ENCODE measurements at regions not wholly inside any gene's neighbourhood (a gene's known extent, or its start where the extent isn't known, plus 50 kb on each side); places are given as distances from the start of the nearest gene placed in this dataset.

DNA sequence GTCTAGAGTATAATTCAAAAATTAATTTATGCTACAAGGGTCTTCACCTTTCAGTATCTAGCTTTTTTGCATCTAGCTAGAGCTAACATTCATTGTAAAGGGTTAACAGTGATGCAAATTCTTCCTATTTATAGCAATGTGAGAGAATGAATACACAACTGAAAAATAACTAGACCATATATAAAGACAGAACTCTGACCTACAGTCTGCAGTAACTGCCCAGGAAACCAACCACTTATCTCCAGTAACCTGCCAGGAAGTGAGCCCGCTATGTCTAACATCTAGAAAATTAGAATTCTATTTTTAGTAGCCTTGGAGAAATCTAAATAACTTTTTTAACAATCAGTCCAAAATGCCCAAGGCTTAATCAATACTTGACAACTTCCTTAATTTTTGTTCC, 1021.9 kb downstream of the LRFN5 start:
- DNase-seq (ENCODE audit: low read depth in 3 of 3): no peak

DNA sequence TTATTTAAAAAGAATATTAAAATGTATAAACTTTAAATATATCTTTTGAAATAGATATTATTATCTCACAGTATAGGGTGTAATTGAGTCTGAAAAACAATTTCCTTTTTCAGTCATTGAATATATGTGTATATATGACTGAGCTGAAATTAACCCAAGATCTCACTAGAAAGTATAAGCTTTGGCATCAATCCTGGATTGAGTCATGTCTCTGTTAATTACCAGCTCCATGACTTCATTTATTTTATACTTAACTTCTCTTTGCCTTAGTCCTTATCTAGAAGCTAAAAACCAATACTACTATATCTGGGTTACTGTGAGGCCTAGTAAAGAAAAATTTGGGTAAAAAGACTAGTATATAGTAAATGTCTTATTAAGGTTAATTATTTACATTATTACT, 1020.3 kb downstream of the LRFN5 start:
- DNase-seq (ENCODE audit: low read depth in 3 of 3): no peak

DNA sequence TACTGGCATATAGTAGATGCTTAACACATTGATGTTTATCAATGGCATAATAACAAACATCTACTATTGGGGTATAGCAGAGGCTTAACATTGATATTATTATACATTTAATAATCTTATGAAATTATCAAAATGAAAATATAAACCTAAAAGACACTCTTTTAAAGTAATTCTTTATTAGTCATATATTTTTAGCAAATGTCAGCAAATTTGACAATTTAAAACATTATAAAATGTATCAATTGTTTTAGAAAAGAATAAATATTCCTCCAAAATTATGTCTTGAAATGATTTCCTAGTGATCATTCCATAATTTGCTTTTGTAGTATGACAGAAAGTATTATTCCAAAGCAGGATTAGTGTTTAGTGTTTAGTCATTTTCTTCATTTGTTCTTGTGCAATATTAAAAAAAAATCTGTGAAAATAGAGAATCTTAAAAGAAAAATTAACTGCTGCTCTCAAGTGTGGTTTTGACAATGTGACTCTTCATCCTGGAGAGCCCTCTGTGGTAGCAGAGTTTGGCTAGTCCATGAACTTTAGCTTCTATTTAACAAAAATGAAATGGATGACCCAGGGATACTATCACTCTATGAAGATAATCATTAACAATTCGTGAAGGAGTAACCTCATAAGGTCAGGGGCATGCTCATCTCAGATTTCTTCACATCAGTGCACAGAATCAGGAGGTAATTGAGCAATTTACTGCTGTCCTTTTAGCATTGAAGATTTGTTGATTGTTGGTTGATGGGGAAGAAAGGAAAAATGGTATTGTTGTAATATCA, 1018.5 kb downstream of the LRFN5 start:
- no peak for DNase-seq (ENCODE audit: low read depth in 3 of 3)

DNA sequence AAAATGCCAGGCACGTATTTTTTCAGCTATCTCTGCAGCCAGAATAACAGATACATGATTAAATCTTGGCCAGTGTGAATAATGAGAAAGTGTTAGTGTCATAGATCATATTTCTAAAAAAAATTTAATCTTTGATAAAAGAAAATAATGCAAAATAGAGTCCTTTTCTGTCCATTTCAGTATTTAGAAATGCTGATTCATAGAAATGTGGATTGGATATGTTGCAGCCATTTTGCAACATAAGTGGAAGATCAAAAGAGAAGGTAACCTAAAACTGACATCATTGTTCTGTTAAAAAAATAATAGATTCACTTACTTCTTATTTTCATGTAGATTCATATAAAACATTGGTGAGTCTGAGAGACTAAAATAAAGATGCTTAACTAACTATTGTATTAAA, 1010.3 kb downstream of the LRFN5 start:
- no peak for DNase-seq (ENCODE audit: low read depth in 3 of 3)

DNA sequence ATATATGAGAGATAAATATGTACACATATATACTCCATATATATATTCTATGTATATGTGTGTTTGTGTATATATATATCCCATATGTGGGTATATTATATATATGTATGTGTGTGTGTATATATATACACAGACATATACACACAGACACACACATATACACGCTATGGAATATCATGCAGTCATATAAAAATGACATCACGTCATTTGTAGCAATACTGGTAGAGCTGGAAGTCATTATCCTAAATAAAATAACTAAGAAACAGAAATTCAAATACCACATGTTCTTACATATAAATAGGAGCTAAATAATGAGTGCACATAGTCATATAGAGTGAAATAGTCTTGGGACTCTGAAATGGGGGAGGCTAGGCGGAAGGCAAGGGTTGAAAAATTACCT, 1000.2 kb downstream of the LRFN5 start:
- DNase-seq (ENCODE audit: low read depth in 3 of 3): no peak

DNA sequence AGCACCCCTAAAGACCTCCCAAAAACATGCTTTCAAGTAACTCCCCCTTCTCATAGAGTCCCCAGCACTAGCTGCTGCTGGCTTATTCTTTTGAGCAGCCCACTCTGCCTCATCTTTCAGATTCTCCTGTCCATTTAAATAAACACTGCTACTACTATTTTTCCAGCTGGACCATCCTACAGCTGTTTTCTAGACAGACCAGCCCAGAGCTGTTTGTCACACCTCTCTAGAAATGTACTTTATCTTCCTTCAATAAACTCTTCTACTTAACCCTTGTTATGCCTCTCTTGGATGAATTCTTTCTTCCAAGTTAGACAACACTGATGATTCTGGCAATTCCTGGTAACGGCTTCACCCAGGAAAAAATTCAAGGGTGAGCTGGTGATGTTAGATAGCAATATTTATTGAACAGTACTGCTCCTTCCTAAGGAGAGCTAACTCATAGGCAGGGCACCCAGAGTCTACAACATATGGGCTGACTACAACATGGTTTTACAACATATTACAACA, 995.7 kb downstream of the LRFN5 start:
- DNase-seq (ENCODE audit: low read depth in 3 of 3): no peak

DNA sequence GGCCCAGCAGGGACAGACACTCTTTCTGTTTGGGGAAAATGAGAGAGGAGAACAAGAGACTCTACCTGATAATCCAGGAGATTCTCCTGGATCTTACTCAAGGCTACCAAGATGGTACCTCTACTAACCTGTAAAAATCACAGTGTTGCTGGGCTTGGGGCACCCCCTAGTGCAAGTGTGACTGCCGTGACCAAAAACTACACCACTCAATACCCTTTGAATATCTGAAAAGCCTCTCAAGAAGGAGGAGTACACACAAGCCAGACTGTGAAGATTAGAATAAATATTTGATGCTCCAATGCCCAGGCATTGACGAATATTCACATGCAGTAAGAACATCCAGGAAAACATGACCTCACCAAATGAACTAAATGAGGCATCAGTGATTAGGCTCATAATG, 965.4 kb downstream of the LRFN5 start:
- no peak for DNase-seq (ENCODE audit: low read depth in 3 of 3)

DNA sequence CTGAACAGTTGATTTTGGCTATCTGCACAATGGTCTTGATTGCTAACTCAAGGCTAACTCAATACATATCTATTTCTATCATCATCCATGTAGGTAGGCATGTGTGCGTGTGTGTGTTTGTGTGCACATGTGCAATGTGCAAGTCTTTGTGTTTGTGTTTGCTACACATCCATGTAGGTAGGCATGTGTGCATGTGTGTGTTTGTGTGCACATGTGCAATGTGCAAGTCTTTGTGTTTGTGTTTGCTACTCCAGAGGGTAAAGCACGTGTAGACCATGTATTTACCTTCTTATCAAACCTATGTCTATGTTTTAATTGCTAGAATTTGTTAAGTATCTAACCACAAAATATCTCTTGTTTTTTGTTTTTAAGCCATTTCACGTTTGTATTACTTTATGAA, 962.6 kb downstream of the LRFN5 start:
- no peak for DNase-seq (ENCODE audit: low read depth in 3 of 3)

DNA sequence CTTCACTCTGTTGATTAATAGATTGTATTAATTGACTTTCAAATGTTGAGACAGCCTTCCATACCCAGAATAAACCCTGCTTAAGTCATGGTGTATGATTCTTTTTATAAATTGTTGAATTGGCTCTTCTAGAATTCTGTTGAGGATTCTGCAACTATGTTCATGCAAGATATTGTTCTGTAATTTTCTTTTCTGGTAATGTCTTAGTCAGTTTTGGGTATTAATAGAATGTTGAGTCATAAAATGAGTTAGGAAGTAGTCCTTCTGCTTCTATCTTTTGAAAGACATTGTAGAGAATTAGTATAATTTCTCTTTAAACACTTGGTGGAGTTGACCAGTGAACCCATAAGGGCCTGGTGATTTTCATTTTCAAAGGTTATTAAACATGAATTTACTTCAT, 958.9 kb downstream of the LRFN5 start:
- DNase-seq (ENCODE audit: low read depth in 3 of 3): no peak

DNA sequence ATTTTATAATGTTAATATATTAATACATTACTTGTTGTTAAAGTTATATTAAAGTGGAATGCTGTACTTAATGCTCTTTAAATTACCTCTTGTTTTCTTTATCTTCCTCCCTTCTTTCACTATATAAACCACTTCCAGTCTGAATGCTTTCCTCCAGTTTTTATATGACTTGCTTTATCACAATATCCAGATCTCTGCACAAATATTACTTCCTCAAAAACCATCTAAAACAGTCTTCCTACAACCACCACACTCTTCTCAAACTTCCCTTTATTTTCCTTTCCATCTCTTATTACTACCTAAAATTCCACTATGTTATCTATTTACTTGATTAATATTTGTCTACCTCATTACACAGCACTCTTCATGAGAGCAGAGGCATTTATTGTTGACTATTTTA, 956.6 kb downstream of the LRFN5 start:
- no peak for DNase-seq (ENCODE audit: low read depth in 3 of 3)

DNA sequence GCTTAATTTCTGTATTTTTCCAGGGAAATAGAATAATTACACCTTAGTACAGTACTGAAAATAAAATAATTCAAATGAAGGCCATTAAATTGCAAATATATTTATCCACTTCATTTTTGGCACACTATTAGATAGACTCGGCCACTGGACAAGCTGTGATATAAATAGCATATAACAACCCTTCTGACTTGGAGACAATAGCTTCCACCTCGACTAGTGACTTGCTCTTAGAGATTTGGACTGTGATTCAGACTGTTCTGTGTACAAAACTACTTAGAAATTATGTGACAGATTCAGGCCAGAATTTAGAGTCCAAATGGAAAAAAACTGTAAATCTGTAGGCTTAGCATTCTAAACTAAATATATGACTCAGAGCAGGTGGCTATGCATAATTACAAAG, 949.9 kb downstream of the LRFN5 start:
- DNase-seq (ENCODE audit: low read depth in 3 of 3): no peak

DNA sequence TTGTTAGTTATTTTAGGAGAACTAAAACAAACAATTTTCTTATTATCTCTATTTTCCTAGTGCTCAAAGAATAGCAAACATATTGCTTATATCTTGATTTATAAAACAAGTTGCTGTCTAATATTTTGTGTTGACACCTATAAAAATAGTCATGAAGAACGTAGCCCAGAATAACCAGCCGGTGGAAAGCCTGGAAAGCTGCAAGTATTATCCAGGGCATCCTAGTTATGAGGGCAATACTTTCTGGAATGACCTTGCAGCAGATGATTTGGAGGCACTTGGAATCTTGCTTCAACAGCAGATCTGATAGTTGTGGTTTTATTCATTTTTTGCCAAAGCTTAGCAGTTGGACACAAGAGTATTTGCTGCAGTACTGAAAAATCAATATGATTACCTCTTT, 948.7 kb downstream of the LRFN5 start:
- DNase-seq (ENCODE audit: low read depth in 3 of 3): no peak

DNA sequence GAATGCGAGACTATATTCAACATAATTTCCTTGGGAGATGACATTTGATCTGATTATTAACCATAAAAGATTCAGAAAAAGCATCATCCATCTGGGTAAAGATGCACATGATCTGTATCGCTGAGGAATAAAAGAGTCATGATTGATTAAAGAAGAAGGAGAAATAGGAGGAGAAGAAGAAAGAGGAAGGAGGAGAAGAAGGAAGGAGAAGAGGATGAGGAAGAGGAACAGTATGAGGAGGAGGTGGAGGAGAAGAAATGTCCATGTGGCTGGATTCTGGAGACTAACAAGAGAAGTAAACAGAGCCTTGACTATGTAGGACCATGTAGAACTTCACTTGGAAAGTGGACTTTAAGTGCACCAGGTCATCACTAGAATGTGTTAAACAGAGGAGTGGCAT, 947.4 kb downstream of the LRFN5 start:
- no peak for DNase-seq (ENCODE audit: low read depth in 3 of 3)

DNA sequence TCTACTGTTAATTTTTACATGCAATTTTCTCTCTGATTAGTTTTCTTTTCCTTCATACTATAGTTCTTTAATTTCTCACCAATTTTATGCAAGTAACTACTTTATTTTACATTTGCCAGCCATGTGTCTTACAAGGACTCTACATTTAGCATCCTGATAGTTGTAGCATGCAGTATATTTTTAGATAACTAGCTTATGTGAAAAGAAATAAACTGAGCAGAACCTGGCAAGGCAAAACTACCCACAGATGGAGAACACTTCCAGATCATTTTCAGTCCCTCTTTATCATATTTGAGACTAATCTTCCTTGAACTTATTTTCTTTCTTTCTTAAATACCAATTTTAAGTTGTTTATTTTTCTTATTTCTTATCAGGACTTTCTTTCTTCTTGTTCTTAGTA, 943.6 kb downstream of the LRFN5 start:
- DNase-seq (ENCODE audit: low read depth in 3 of 3): no peak

DNA sequence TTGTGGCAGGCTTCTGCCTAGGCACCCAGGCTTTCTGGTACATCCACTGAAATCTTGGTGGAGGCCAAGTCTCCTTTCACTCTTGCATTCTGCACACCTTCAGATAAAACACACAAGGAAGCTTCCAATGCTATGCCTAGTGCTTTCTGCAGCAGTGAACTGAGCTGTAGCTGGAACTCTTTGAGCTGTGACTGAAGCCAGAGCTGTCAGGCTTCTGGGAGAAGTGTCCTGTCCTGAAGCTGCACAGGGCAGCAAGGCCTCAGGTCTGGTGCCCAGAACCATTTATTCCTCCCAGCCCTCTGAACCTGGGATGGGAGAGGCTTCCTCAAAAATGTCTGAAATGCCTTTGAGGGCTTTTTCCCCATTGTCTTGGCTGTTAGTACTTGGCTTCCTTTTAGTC, 941.7 kb downstream of the LRFN5 start:
- no peak for DNase-seq (ENCODE audit: low read depth in 3 of 3)

DNA sequence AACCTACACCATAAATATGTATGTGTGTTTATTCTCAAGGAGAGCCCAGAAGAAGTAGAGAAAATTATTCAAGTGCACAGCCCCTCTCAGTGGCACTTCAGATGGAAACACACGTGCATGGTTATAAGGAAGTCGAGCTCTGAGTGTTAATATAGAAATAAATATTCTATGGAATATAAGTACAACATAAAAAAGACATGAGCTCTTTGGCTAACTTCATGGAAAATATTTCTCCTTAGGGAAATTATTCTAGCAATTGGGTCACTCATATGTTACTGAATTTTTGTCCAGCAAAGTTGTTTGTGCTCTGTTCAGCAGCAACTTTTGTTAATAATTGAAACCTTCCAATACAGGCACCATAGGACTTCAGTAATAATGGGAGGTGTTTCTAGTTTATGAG, 939.0 kb downstream of the LRFN5 start:
- DNase-seq (ENCODE audit: low read depth in 3 of 3): no peak

DNA sequence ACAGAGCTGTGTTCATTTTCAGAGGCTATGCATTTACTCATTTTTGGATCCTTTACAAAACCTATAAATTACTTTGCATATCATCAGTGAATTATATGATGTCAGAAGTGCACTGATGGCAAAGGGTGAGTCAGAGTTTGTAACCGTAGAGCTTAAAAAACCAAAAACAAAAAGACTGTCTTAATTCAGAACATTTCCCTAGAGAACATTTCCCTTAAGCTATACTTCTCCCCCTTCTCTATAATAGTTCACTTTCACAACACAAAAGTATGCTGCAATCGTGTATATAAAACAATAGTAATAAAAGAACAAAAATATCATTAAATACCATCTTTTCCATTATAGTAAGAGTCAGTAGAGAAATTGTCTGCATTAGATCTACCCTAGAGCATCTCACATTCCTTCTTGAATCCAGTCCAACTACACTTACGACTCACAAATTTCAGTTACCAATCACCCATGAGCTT, 934.9 kb downstream of the LRFN5 start:
- DNase-seq (ENCODE audit: low read depth in 3 of 3): no peak

DNA sequence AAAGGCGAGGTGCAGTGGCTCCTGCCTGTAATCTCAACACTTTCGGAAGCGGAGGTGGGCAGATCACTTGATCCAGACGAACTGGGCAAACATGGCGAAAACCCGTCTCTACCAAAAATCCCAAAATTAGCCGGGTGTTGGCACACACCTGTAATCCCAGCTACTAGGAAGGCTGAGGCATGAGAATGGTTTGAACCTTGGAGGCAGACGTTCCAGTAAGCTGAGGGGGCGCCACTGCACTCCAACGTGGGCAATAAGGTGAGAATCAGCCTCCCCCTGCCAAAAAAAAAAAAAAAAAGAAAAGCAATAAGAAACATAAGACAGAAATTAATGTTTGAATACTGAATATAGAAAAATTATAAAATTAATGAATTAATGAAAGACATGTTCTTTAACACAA, 928.7 kb downstream of the LRFN5 start:
- DNase-seq (ENCODE audit: low read depth in 3 of 3): no peak

DNA sequence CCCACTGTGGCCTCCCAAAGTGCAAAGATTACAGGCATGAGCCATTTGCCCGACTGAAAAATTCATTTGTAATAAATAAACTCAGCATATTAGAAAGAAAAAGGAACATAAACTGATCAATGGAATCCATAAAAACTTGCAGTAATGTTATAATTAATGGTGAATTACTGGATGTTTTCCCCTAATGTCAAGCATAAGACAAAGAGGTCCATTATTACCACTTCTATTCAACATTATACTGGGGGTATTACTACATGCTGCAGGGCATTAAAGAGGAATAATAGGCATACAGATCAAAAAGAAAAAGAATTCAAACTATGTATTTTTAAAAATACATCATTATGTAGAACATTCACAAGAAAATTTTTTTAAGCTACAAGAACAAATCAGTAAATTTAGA, 926.8 kb downstream of the LRFN5 start:
- no peak for DNase-seq (ENCODE audit: low read depth in 3 of 3)

DNA sequence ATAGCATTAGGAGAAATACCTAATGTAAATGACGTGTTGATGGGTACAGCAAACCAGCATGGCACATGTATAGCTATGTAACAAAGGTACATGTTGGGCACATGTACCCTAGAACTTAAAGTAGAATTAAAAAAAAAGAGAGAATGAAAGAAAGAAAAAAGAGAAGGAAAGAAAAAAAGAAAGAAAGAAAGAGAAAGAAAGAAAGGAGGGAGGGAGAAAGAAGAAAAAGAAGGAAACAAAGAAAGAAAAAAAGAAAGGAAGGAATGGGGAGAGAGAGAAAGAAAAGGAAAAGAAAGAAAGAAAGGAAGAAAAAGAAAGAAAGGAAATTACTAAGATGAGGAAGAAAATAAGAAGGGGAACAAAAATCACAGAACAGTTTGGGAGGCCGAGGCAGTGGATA, 925.5 kb downstream of the LRFN5 start:
- no peak for DNase-seq (ENCODE audit: low read depth in 3 of 3)

DNA sequence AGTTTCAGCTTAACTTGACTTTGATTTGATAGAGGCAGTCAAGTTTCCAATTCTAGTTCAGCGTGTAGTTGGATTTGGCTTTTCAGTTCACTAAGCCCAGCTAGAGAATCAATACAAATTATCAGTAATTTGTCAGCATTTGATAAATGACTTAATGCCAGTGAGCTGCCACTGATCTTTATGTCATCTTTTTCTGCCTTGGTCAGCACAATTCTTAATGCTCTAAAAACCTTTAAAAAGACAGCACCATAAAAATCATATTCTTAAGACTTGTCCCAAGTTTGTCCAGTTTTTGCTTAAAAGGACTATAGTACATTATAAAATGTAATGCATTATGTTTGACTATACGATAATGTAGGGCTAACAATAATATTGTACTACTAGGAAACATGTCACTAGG, 920.5 kb downstream of the LRFN5 start:
- DNase-seq (ENCODE audit: low read depth in 3 of 3): no peak

DNA sequence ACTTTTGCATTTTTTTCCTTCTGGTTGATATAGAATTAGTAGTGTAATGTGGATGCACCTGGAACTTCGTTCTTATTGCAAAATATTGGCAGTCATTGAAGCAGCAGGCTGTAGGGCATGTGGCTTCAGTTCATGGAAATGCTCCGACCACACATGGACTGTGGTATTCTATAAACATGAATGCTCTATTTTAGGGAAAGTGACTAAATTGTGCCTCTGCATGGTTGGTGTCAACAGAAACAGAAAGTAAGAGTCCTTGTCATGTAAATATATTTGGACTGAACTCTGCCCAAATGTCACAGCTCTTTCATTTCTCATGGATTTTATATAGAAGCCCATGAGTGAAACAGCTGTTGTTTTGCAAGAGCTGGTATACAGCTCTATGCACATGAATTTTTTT, 917.0 kb downstream of the LRFN5 start:
- no peak for DNase-seq (ENCODE audit: low read depth in 3 of 3)

DNA sequence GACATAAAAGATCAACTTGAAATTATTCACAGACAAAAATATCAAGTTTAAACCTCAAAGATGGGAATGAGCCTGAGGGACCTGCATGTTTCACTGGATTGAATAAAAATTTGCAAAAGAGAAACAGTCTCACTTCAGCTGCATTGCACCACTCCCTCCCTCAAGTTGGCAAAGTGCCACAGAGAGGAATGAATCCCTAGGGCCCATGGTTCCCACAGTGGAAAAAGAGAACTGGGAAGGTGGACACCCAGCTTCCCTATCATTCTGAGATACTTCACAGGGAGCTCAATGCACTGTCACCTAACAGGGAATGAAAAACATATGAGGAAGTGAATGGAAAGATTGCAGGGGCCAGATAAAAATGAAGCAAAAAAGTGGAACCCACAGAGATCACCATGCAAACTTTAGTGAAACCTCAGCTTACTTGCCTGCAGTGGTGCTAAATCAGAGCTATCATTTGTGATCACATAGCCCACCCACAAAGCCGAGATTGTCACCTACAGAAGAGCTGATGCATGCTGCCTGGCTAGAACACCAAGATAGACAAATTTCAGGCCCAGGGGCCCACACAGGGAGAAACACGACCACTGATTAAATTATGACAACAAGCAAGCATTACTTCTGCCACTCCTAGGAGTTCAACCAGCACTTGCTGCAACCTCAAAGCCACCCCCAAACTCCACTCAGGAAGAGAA, 911.3 kb downstream of the LRFN5 start:
- DNase-seq (ENCODE audit: low read depth in 3 of 3): no peak
